ENCODE measurements at regions not wholly inside any gene's neighbourhood (a gene's known extent, or its start where the extent isn't known, plus 50 kb on each side); places are given as distances from the start of the nearest gene placed in this dataset.

DNA sequence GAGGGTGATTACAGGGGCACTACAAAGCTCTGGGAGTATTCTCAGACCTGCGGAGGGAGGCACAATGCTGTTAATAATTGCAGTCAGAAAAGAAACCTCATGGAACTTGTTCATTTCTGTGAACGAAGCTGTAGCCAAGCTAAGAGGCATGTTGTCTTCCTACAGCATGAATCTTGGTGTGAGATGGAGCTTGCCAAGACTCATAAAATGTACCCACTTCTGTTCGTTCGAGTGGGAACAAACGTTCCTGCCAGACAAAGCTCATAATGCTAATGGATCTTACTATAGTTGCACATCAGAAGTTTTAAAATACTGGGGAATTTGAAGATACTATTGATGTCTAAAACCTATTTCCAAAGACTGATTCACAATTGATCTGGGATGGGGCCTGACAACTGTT, 489.1 kb downstream of the ZEB2 start:
- in situ Hi-C loops (cut with HindIII; ENCODE audit: low pct_ligation_motif_present, low sequenced_read_pairs): no loop called here
- H3K4me3 ChIP-seq (ENCODE audit: low read depth, low read length): no peak overlapping the region
- H3K36me3 ChIP-seq (replicated peaks): no peaks in the 10 kb centered on the region
- DNase-seq: no peak
- TF ChIP-seq, protein P1, sequence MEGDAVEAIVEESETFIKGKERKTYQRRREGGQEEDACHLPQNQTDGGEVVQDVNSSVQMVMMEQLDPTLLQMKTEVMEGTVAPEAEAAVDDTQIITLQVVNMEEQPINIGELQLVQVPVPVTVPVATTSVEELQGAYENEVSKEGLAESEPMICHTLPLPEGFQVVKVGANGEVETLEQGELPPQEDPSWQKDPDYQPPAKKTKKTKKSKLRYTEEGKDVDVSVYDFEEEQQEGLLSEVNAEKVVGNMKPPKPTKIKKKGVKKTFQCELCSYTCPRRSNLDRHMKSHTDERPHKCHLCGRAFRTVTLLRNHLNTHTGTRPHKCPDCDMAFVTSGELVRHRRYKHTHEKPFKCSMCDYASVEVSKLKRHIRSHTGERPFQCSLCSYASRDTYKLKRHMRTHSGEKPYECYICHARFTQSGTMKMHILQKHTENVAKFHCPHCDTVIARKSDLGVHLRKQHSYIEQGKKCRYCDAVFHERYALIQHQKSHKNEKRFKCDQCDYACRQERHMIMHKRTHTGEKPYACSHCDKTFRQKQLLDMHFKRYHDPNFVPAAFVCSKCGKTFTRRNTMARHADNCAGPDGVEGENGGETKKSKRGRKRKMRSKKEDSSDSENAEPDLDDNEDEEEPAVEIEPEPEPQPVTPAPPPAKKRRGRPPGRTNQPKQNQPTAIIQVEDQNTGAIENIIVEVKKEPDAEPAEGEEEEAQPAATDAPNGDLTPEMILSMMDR (IDR thresholded peaks at IDR 0.05; ENCODE audit: low read depth, low read length, missing control alignments): no peak
- H3K27ac ChIP-seq: no peak overlapping the region
- H3K27me3 ChIP-seq (replicated peaks): no peaks in the 10 kb centered on the region

DNA sequence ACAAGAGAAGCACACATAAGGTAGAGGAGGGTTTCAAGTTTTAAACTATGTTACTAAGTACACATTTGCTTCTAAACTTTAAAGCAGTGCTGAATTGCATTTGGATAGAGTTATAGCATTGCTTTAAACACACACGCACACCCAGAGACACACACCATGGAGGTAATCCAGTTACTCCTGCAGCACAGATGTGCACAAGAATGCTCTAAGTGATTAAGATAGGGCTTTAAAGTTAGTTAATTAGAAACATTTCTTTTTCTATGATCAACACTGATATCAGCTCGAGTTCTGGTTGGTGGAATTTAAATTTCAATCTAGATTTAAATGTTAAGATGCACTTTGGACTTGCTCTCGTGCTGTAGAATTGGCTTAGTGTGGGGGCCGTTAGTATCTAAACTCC, 492.3 kb downstream of the ZEB2 start:
- in situ Hi-C loops (cut with HindIII; ENCODE audit: low pct_ligation_motif_present, low sequenced_read_pairs): no loop called here

DNA sequence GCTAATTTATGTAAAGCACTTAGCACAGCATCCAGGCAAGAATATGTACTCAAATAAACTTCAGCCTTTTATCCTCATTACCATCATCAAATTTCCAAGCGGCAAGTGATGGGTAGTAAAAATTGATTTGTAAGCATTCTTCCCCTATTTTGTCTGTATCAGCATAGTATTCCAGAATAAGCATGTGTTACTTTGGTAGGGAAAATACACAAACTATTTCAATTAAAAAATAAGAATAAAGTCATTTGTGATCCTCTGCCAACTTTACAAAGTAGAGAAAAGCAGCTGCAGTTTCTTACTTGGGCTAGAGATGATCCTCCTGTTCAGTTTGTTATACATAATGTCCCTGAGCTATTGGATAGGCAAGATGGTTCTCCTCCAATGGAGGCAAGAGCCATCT, 493.2 kb downstream of the ZEB2 start:
- no peaks in the 10 kb centered on the region for H3K27me3 ChIP-seq (replicated peaks)
- TF ChIP-seq, protein P1 (IDR thresholded peaks at IDR 0.05; ENCODE audit: low read depth, low read length, missing control alignments): no peak
- H3K4me3 ChIP-seq (ENCODE audit: low read depth, low read length): no peak overlapping the region
- DNase-seq: no peak
- H3K27ac ChIP-seq: no peak overlapping the region
- in situ Hi-C loops (cut with HindIII; ENCODE audit: low pct_ligation_motif_present, low sequenced_read_pairs): no loop called here
- no peaks in the 10 kb centered on the region for H3K36me3 ChIP-seq (replicated peaks)

More for the DNA sequence above, 492.3 kb downstream of the ZEB2 start:
- TF ChIP-seq, protein P1 (IDR thresholded peaks at IDR 0.05; ENCODE audit: low read depth, low read length, missing control alignments): no peak
- Histone ChIP-seq H3K4me3 (ENCODE audit: low read depth, low read length) (no peak overlapping the region), H3K27ac (no peak overlapping the region), H3K27me3 (replicated peaks) (no peaks in the 10 kb centered on the region), H3K36me3 (replicated peaks) (no peaks in the 10 kb centered on the region)
- no peak for DNase-seq

DNA sequence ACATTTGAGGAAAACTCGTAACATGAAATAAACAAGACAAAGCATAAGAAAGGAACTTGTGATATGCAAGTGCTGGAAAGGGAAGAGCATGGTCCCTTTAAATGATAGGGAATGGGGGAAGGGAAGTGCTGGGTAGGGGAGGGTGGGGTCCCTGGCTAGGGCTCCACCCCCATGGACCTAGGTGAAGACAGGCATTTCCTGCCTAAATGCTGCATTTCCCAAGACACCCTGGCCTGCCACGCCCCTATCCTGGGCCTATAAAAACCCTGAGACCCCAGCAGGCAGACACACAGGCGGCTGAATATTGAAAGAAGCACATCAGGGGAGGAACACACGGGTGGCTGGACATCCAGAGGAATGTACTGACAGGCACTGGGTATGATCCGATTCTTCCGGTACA, 499.9 kb downstream of the ZEB2 start:
- Histone ChIP-seq H3K27me3 (replicated peaks) (no peaks in the 10 kb centered on the region), H3K4me3 (ENCODE audit: low read depth, low read length) (no peak overlapping the region), H3K27ac (no peak overlapping the region), H3K36me3 (replicated peaks) (no peaks in the 10 kb centered on the region)
- in situ Hi-C loops (cut with HindIII; ENCODE audit: low pct_ligation_motif_present, low sequenced_read_pairs): no loop called here
- TF ChIP-seq, protein P1 (IDR thresholded peaks at IDR 0.05; ENCODE audit: low read depth, low read length, missing control alignments): no peak
- DNase-seq: no peak

DNA sequence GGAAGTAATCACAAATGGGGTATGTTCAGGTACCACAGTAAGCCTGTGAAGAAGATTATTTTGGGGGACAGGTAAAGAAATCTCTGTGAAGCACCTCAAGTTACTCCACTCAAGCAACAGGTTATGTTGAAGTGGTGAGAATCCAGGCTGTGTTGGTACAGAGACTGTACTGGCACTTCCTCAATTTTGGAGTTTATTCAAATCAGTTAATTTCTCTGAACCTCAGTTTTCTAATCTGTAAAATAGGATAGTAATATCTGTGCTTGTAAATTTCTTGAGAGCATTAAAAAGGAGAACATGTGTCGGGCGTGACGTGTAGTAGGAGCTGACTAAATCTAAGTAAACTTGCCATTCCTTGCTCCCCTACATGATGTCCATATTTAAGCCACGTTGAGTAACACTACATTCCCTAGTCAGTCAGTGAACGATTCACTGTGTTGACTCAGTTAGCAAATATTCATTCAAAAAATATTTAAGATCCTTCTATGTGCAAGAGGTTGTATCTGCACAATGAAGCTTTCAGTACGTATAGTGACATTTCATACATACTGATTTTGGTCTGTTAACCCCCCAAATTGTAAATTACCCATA, 504.2 kb downstream of the ZEB2 start:
- peak overlapping the region; percentile 37 for H3K27ac ChIP-seq
- peak; percentile 93 for DNase-seq
- no peak overlapping the region for H3K4me3 ChIP-seq (ENCODE audit: low read depth, low read length)
- H3K36me3 ChIP-seq (replicated peaks): no peaks in the 10 kb centered on the region
- in situ Hi-C loops (cut with HindIII; ENCODE audit: low pct_ligation_motif_present, low sequenced_read_pairs): no loop called here
- no peaks in the 10 kb centered on the region for H3K27me3 ChIP-seq (replicated peaks)
- TF ChIP-seq, protein P1 (IDR thresholded peaks at IDR 0.05; ENCODE audit: low read depth, low read length, missing control alignments): no peak

DNA sequence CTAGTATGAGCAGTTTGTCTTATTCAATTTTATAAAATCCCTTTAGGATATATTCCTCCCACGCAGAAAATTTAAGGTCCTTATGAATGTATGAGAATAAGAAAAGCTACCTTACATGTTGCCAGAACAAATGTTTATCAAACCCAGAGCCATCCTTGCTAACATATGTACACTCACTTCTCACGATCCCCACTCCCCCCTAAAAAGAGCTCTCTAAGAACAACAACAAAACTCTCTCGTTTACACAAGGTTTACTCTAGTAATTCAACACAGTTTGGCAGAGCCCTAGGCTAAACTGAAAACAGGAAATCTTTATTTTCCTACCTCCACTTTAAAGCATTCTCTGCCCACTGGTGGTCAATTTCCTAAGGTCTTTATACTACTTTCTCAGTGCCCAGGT, 504.9 kb downstream of the ZEB2 start:
- H3K4me3 ChIP-seq (ENCODE audit: low read depth, low read length): no peak overlapping the region
- in situ Hi-C loops (cut with HindIII; ENCODE audit: low pct_ligation_motif_present, low sequenced_read_pairs): no loop called here
- H3K36me3 ChIP-seq (replicated peaks): no peaks in the 10 kb centered on the region
- TF ChIP-seq, protein P1 (IDR thresholded peaks at IDR 0.05; ENCODE audit: low read depth, low read length, missing control alignments): no peak
- peak overlapping the region; percentile 37 for H3K27ac ChIP-seq
- no peaks in the 10 kb centered on the region for H3K27me3 ChIP-seq (replicated peaks)
- peak; percentile 28 for DNase-seq

Measured in brain microvascular endothelial cell (primary cell).